ENCODE measurements at regions not wholly inside any gene's neighbourhood (a gene's known extent, or its start where the extent isn't known, plus 50 kb on each side); places are given as distances from the start of the nearest gene placed in this dataset.

GRCh38 chr12:106004289-106004688 is 134.5 kb downstream of the NUAK1 start:
- H3K27me3 ChIP-seq = no peaks in the 10 kb centered on the region
- DNase-seq = no peak
- H3K27ac ChIP-seq = no peak overlapping the region
- H3K4me1 ChIP-seq = no peaks in the 10 kb centered on the region
- no peak overlapping the region for H3K9ac ChIP-seq (ENCODE audit: low read depth in 2 of 2, low read length in 2 of 2)
- TF ChIP-seq CTCF (IDR thresholded peaks at IDR 0.05) = no peak
- intact Hi-C loops (cut with DNase I) = no loop called here
- H3K4me3 ChIP-seq = no peak overlapping the region
- no peaks in the 10 kb centered on the region for H3K9me3 ChIP-seq
- no peaks in the 10 kb centered on the region for H3K36me3 ChIP-seq

GRCh38 chr12:106006382-106006781 is 132.4 kb downstream of the NUAK1 start:
- Histone ChIP-seq H3K4me3 (no peak overlapping the region), H3K27me3 (no peaks in the 10 kb centered on the region), H3K36me3 (no peaks in the 10 kb centered on the region), H3K4me1 (no peaks in the 10 kb centered on the region), H3K9ac (ENCODE audit: low read depth in 2 of 2, low read length in 2 of 2) (no peak overlapping the region), H3K9me3 (no peaks in the 10 kb centered on the region), H3K27ac (no peak overlapping the region)
- no peak for TF ChIP-seq CTCF (IDR thresholded peaks at IDR 0.05)
- DNase-seq = no peak
- intact Hi-C loops (cut with DNase I) = no loop called here

GRCh38 chr12:106006940-106007339 is 131.8 kb downstream of the NUAK1 start:
- no peak for TF ChIP-seq CTCF (IDR thresholded peaks at IDR 0.05)

GRCh38 chr12:106010741-106011140 is 128.0 kb downstream of the NUAK1 start:
- H3K4me3 ChIP-seq = no peak overlapping the region
- H3K4me1 ChIP-seq = no peaks in the 10 kb centered on the region
- H3K9me3 ChIP-seq = no peaks in the 10 kb centered on the region
- H3K27me3 ChIP-seq = no peaks in the 10 kb centered on the region
- H3K9ac ChIP-seq (ENCODE audit: low read depth in 2 of 2, low read length in 2 of 2) = no peak overlapping the region
- no peak overlapping the region for H3K27ac ChIP-seq
- intact Hi-C loops (cut with DNase I) = no loop called here
- no peak for TF ChIP-seq CTCF (IDR thresholded peaks at IDR 0.05)
- no peak for DNase-seq
- H3K36me3 ChIP-seq = no peaks in the 10 kb centered on the region

More at GRCh38 chr12:106006940-106007339, 131.8 kb downstream of the NUAK1 start:
- Histone ChIP-seq H3K9ac (ENCODE audit: low read depth in 2 of 2, low read length in 2 of 2) (no peak overlapping the region), H3K9me3 (no peaks in the 10 kb centered on the region), H3K36me3 (no peaks in the 10 kb centered on the region), H3K27me3 (no peaks in the 10 kb centered on the region), H3K4me3 (no peak overlapping the region), H3K27ac (no peak overlapping the region), H3K4me1 (no peaks in the 10 kb centered on the region)
- no peak for DNase-seq
- intact Hi-C loops (cut with DNase I) = no loop called here

Data from colonic mucosa (tissue), 4 donors.